IMR-90 (cell line): ENCODE measurements at regions not wholly inside any gene's neighbourhood (a gene's known extent, or its start where the extent isn't known, plus 50 kb on each side); places are given as distances from the start of the nearest gene placed in this dataset.

Experiments used
- CTCF ChIP-seq: conservative IDR thresholded peaks from 2 replicates; pipeline ENCODE4 v1.5.1; 2012; ENCODE audit warnings: mild to moderate bottlenecking, low read depth, low read length, improper control_type of control experiment
- RAD21 ChIP-seq: IDR thresholded peaks from 2 replicates; pipeline ENCODE4 v1.6.1; 2012; ENCODE audit warnings: low read length, improper control_type of control experiment
- USF2 ChIP-seq: fragments of 150-350 bp; IDR thresholded peaks from 2 replicates; pipeline ENCODE4 v1.6.1; 2017; ENCODE audit warnings: mild to moderate bottlenecking, antibody characterized with exemption, low read length, low read depth

- TF ChIP-seq CTCF (no peak), RAD21 (no peak), USF2 (no peak)
Measured at GRCh38 chr14:83425706-83426105, 1892.1 kb upstream of the SEL1L start.
